HFFc6 (cell line): ENCODE measurements at regions not wholly inside any gene's neighbourhood (a gene's known extent, or its start where the extent isn't known, plus 50 kb on each side); places are given as distances from the start of the nearest gene placed in this dataset.
A peak's percentile ranks its signal among the peaks of the same experiment; 100 is the strongest.

Experiments used
- DNase-seq: peaks from one replicate; pipeline ENCODE4 v3.0.0-alpha.2; 2018
- H3K27ac Mint-ChIP-seq: 2 replicates; pipeline ENCODE4 v1.8.0; 2020; ENCODE audit warnings: mild to moderate bottlenecking, mixed read lengths
- H3K27me3 Mint-ChIP-seq: 2 replicates; pipeline ENCODE4 v1.8.0; 2021; ENCODE audit warnings: mild to moderate bottlenecking, moderate library complexity, mixed read lengths; ENCODE audit not compliant: insufficient read depth
- H3K36me3 Mint-ChIP-seq: 2 replicates; pipeline ENCODE4 v1.8.0; 2021; ENCODE audit warnings: low read depth, mixed read lengths
- H3K4me1 Mint-ChIP-seq: 2 replicates; pipeline ENCODE4 v1.8.0; 2020; ENCODE audit warnings: low read depth, mixed read lengths
- H3K4me3 Mint-ChIP-seq: 2 replicates; pipeline ENCODE4 v1.8.0; 2020; ENCODE audit warnings: mild to moderate bottlenecking, moderate library complexity, mixed read lengths
- H3K9me3 Mint-ChIP-seq: 2 replicates; pipeline ENCODE4 v1.8.0; 2020; ENCODE audit warnings: mild to moderate bottlenecking, mixed read lengths
- TF ChIP-seq, protein P1 (sequence below): fragments of 200-600 bp; sonication (generic); IDR thresholded peaks from 2 replicates; pipeline ENCODE4 v1.5.0; 2021; ENCODE audit warnings: antibody characterized with exemption, mild to moderate bottlenecking

DNA sequence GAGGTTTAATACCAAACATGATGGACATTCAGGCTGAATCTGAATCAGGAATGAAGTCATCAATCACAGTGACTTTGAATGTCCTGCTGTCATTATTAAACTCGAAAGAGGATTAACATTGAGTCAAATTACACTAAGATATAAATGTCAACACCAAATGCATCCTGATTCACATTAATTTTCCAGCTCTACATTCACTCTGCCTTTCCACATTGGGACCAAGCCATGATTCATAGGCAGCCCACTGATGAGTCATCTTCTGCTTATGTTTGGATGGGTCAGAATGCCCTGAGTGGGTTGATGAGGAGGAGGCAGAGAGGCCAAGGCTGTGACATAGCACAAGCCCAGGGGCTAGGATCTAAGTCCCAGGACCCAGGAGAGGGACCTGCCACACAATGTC lies 247.6 kb upstream of the RPS6KA3 start:
- peaks cover 4% of the 10 kb centered on the region; the same call in 1 of the 2 replicates for H3K36me3 Mint-ChIP-seq
- peaks cover 6% of the 10 kb centered on the region for H3K9me3 Mint-ChIP-seq
- 0 out of 2 replicates have a peak, but pooled peaks cover 4% of the 10 kb centered on the region for H3K27me3 Mint-ChIP-seq
- peak overlapping the region; percentile 61 for H3K4me3 Mint-ChIP-seq
- H3K27ac Mint-ChIP-seq: peak overlapping the region; percentile 91
- DNase-seq: peak; percentile 74
- TF ChIP-seq, protein P1, sequence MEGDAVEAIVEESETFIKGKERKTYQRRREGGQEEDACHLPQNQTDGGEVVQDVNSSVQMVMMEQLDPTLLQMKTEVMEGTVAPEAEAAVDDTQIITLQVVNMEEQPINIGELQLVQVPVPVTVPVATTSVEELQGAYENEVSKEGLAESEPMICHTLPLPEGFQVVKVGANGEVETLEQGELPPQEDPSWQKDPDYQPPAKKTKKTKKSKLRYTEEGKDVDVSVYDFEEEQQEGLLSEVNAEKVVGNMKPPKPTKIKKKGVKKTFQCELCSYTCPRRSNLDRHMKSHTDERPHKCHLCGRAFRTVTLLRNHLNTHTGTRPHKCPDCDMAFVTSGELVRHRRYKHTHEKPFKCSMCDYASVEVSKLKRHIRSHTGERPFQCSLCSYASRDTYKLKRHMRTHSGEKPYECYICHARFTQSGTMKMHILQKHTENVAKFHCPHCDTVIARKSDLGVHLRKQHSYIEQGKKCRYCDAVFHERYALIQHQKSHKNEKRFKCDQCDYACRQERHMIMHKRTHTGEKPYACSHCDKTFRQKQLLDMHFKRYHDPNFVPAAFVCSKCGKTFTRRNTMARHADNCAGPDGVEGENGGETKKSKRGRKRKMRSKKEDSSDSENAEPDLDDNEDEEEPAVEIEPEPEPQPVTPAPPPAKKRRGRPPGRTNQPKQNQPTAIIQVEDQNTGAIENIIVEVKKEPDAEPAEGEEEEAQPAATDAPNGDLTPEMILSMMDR: no peak
- H3K4me1 Mint-ChIP-seq: peaks cover 72% of the 10 kb centered on the region

DNA sequence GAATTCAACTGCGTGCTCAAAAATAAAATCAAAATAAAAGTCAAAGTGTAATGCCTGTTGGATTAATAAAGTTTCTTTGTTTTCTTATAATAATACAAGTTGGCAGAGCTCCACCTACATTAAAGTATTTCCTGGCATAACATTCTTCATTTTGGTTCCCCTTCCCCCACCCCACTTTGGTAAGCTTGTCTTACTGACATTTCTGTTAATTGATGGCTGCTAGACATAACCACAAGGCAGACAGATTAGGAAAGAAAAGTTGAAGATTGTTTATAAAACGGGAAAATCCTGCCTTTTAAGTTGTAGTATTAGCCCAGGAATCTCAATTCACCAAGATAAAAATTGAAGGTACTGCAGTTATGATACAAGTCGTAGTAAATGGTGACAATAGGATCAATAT lies 246.5 kb upstream of the RPS6KA3 start:
- DNase-seq: no peak
- Mint-ChIP-seq H3K27ac (no peak overlapping the region), H3K36me3 (peaks cover 4% of the 10 kb centered on the region; the same call in 1 of the 2 replicates), H3K27me3 (no peaks in the 10 kb centered on the region; the same call in 1 of the 2 replicates), H3K4me1 (peaks cover 65% of the 10 kb centered on the region), H3K4me3 (no peak overlapping the region), H3K9me3 (peaks cover 6% of the 10 kb centered on the region)
- TF ChIP-seq, protein P1: no peak

DNA sequence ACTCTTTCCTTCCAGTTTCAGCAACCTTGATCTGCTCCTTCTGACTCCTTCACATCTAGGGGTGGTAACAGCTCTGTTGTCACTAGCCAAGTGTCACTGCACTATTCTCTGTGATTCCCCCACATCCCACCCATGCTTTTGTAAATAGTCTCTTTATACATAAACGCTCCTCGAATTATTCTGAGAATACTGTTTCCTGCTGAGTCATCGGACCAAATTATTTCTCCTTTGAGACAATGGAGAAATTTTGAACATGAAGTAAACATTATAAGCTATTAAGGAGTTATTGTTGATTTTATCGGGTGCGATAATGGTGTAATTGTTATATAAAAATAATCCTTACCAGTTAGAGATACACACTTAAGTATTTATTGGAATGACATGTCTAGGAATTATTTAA lies 245.1 kb upstream of the RPS6KA3 start:
- TF ChIP-seq, protein P1: no peak
- H3K9me3 Mint-ChIP-seq: peaks cover 6% of the 10 kb centered on the region
- H3K4me3 Mint-ChIP-seq: no peak overlapping the region
- H3K36me3 Mint-ChIP-seq: peaks cover 4% of the 10 kb centered on the region; the same call in 1 of the 2 replicates
- no peak for DNase-seq
- peak overlapping the region; percentile 13; the same call in 1 of the 2 replicates for H3K27ac Mint-ChIP-seq
- H3K27me3 Mint-ChIP-seq: no peaks in the 10 kb centered on the region; the same call in 1 of the 2 replicates
- peaks cover 62% of the 10 kb centered on the region for H3K4me1 Mint-ChIP-seq

DNA sequence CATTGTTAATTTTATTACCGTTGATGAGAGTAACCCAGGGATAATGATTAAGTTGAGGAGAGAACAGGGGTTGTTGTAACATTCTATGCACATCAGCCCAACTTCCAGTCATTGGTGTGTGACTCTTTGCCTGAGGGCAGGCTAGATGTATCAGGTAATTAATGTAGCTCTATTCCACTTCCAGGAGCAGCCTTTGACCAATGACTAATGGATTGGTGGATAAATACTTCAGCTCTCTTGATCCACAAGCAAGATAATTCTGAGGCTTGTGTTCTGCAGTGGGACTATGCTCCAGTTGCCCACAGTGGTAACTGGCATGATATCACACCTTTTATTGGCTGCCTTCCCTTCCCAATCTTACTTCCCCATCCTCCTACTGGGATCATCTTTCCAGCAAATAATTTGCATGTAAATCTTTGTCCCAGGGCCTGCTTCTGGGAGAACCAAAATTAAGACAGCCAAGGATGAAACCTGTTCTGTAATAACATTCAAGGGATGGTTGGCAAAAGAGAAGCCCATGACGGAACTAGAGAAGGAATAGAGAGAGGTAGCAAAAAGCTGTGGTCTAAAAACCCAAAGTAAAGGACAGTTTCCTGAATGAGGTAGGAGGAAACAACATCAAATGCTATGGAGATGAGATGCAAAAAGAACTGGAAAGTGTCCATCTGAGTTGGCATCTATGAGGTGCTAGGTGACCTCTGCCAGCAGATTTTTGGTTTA lies 241.4 kb upstream of the RPS6KA3 start:
- Mint-ChIP-seq H3K36me3 (no peaks in the 10 kb centered on the region), H3K27me3 (no peaks in the 10 kb centered on the region; the same call in 1 of the 2 replicates), H3K9me3 (no peaks in the 10 kb centered on the region), H3K27ac (no peak overlapping the region), H3K4me3 (no peak overlapping the region), H3K4me1 (peaks cover 31% of the 10 kb centered on the region)
- peak; percentile 42 for DNase-seq
- TF ChIP-seq, protein P1: no peak

DNA sequence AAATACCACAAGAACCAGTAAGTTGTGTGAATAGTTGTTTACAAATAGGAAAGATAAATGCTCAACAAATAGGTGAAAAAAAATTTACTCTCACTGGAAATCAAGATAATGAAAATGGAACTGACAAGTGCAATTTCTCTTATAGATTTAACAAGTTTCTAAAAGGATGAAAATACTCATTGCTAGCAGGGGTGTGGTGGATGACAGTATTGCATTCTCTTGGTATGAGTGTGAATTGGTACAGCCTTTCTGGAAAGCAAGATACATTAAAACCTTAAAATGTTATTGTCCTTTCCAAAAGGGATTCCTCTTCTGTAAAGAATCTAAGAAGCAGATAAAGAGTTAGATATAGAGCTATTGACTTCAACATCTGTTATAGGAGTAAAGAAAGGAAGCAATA lies 240.0 kb upstream of the RPS6KA3 start:
- DNase-seq: no peak
- TF ChIP-seq, protein P1: peak; percentile 16; the same call in 1 of the 2 replicates
- H3K27me3 Mint-ChIP-seq: no peaks in the 10 kb centered on the region; the same call in 1 of the 2 replicates
- no peak overlapping the region for H3K27ac Mint-ChIP-seq
- peaks cover 31% of the 10 kb centered on the region for H3K4me1 Mint-ChIP-seq
- no peaks in the 10 kb centered on the region for H3K36me3 Mint-ChIP-seq
- no peak overlapping the region for H3K4me3 Mint-ChIP-seq
- no peaks in the 10 kb centered on the region for H3K9me3 Mint-ChIP-seq
